ENCODE measurements at regions not wholly inside any gene's neighbourhood (a gene's known extent, or its start where the extent isn't known, plus 50 kb on each side); places are given as distances from the start of the nearest gene placed in this dataset.

DNA sequence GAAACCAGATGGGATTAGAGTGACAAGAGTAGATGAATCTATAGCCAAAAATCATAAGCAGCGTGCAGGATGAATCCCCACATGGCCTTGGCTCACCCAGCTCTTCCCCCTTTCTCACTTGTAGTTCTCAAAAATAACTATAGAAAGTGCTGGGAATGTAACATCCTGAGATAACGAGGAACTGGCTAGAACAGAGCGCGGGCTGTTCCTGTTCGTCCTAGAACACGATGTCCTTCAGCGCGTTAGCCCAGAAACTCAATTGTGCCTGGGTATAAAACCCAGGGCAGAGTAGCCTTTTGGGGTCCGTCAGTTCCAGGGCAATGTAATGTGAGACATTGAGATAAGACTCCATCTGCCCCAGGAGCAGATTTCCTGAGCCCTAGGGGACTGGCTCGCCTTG lies 326.2 kb downstream of the TSHZ3 start:
- POLR2A ChIA-PET (ENCODE audit: partially characterized antibody), result no interaction called here
- no peak overlapping the region for H2BK12ac ChIP-seq (ENCODE audit: low read depth, low read length)

More for the DNA sequence above, 326.2 kb downstream of the TSHZ3 start:
- H3K14ac ChIP-seq (ENCODE audit: insufficient read length), result no peak overlapping the region
- H3K18ac ChIP-seq (ENCODE audit: extremely low read depth, low read length), result no peak overlapping the region
- H2AFZ ChIP-seq (ENCODE audit: low read length), result 0 out of 2 replicates have a peak overlapping the region, but pooled peaks have one; percentile 44
- TF ChIP-seq FOSL1 (IDR thresholded peaks at IDR 0.05; ENCODE audit: insufficient read depth, low read depth, low read length) (no peak), CHD2 (IDR thresholded peaks at IDR 0.05; ENCODE audit: low read length) (no peak), GTF2F1 (IDR thresholded peaks at IDR 0.05; ENCODE audit: borderline replicate concordance, low read depth, low read length) (no peak), POU5F1 (IDR thresholded peaks at IDR 0.05; ENCODE audit: low read depth, low read length) (no peak), TCF12 (IDR thresholded peaks at IDR 0.05; ENCODE audit: low read depth, low read length) (no peak), KDM4A (IDR thresholded peaks at IDR 0.05; ENCODE audit: low read depth, low read length, severe bottlenecking) (no peak), SIX5 (IDR thresholded peaks at IDR 0.05; ENCODE audit: low read depth, low read length) (no peak), CEBPB (IDR thresholded peaks at IDR 0.05; ENCODE audit: low read depth, low read length) (no peak), SRF (IDR thresholded peaks at IDR 0.05; ENCODE audit: low read depth, low read length) (no peak)
- H4K20me1 ChIP-seq (replicated peaks in 1 of 2; ENCODE audit: control insufficient read depth in 1 of 2, insufficient read depth in 2 of 2, low read length in 2 of 2), result no peaks in the 10 kb centered on the region
- H2BK120ac ChIP-seq (replicated peaks; ENCODE audit: low read depth, low read length), result no peak overlapping the region
- FAIRE-seq (no peak), DNase-seq (ENCODE audit: low read depth in 1 of 2, low spot score in 2 of 2) (no peak)
- H3K79me1 ChIP-seq (ENCODE audit: low read depth, low read length), result no peaks in the 10 kb centered on the region
- no peaks in the 10 kb centered on the region for H3K27me3 ChIP-seq (replicated peaks in 1 of 4; ENCODE audit: control insufficient read depth in 3 of 4, extremely low read depth in 1 of 4, insufficient read depth in 3 of 4, low read length in 3 of 4)
- H3K23me2 ChIP-seq (ENCODE audit: low read depth, low read length), result no peaks in the 10 kb centered on the region
- 93% methylated on average over 10 of the region's 10 CpGs; no CpG with 5 or more reads in 1 of the 2 experiments for WGBS, 2 experiments (ENCODE audit: extremely low coverage in 1 of 2, insufficient coverage in 1 of 2, insufficient read length in 1 of 2, insufficient replicate concordance in 2 of 2, low coverage in 1 of 2, low lambda C conversion rate in 2 of 2, missing lambda C conversion rate in 1 of 2)
- H3K56ac ChIP-seq (replicated peaks; ENCODE audit: insufficient read length, low read depth, low read length), result no peak overlapping the region
- no peaks in the 10 kb centered on the region for H3K4me1 ChIP-seq (replicated peaks in 1 of 4; ENCODE audit: control insufficient read depth in 3 of 4, insufficient read depth in 4 of 4, low read length in 3 of 4)
- no peak overlapping the region for H2AK5ac ChIP-seq (ENCODE audit: low read depth, low read length)
- no peak overlapping the region for H4K8ac ChIP-seq (ENCODE audit: extremely low read depth, insufficient read depth, low read length)
- H3K4ac ChIP-seq (replicated peaks; ENCODE audit: insufficient read length, low read depth, low read length), result no peak overlapping the region
- CTCF ChIA-PET (ENCODE audit: partially characterized antibody), result interaction anchor here (1.2 kb wide), 1 partner anchor 21 kb away, joined by 3 read pairs; no protein-coding TSS in a partner anchor
- no peaks in the 10 kb centered on the region for H3K79me2 ChIP-seq (ENCODE audit: control insufficient read depth in 1 of 2, insufficient read depth in 2 of 2, low read length in 2 of 2)
- no peak overlapping the region for H3K4me3 ChIP-seq (ENCODE audit: extremely low read depth in 1 of 4, insufficient read depth in 2 of 4, low read depth in 3 of 4, low read length in 4 of 4)
- no peak overlapping the region for H3K9ac ChIP-seq (replicated peaks in 1 of 4; ENCODE audit: extremely low read depth in 1 of 4, low read depth in 3 of 4, low read length in 3 of 4)
- H3K23ac ChIP-seq (ENCODE audit: insufficient read length), result no peak overlapping the region
- H3K27ac ChIP-seq (ENCODE audit: low read depth, low read length), result no peak overlapping the region
- H4K91ac ChIP-seq (replicated peaks; ENCODE audit: insufficient read length, low read length), result no peak overlapping the region
- no peak overlapping the region for H2BK20ac ChIP-seq (ENCODE audit: low read length)
- no peaks in the 10 kb centered on the region for H3K36me3 ChIP-seq (ENCODE audit: control insufficient read depth in 2 of 4, insufficient read depth in 4 of 4, low read length in 3 of 4)
- no peak overlapping the region for H2BK5ac ChIP-seq (ENCODE audit: low read depth, low read length)
- peaks cover 0 to 4% of the 10 kb centered on the region in 2 experiments; a peak in 1 of 4 replicates for H3K9me3 ChIP-seq (ENCODE audit: insufficient read depth in 2 of 2, low read depth in 1 of 2, low read length in 1 of 2)
- H3K4me2 ChIP-seq (ENCODE audit: insufficient read depth in 1 of 2, low read depth in 2 of 2, low read length in 2 of 2), result no peak overlapping the region
- no peak overlapping the region for H2BK15ac ChIP-seq (ENCODE audit: low read length)
- H4K5ac ChIP-seq (ENCODE audit: insufficient read length, low read depth, low read length), result no peak overlapping the region
